Urinary bladder (tissue), 3 donors: ENCODE measurements at regions not wholly inside any gene's neighbourhood (a gene's known extent, or its start where the extent isn't known, plus 50 kb on each side); places are given as distances from the start of the nearest gene placed in this dataset.

Experiments
- DNase-seq: peaks from one replicate; pipeline ENCODE4 v3.0.0-alpha.2; 2015; ENCODE audit errors: extremely low spot score
- H3K27ac ChIP-seq: one replicate; pipeline ENCODE4 v1.5.1; 2013; ENCODE audit warnings: low read depth, mild to moderate bottlenecking, moderate library complexity
- H3K36me3 ChIP-seq: one replicate; pipeline ENCODE4 v1.6.1; 2013; ENCODE audit warnings: mild to moderate bottlenecking, moderate library complexity; ENCODE audit not compliant: insufficient read depth
- H3K4me1 ChIP-seq: one replicate; pipeline ENCODE4 v1.6.1; 2013; ENCODE audit warnings: mild to moderate bottlenecking, moderate library complexity; ENCODE audit not compliant: insufficient read depth
- H3K4me3 ChIP-seq: one replicate; pipeline ENCODE4 v1.5.1; 2013; ENCODE audit warnings: low read depth, low read length
- WGBS: extraction: QIAGEN DNeasy Blood & Tissue Kit; methylation state at CpG from one replicate; pipeline ENCODE4 v1.1.7; 2013; 5-methylcytosine and 5-hydroxymethylcytosine counted together
- donor health status: healthy with polysubstance abuse.
- donor health status: healthy.

DNA sequence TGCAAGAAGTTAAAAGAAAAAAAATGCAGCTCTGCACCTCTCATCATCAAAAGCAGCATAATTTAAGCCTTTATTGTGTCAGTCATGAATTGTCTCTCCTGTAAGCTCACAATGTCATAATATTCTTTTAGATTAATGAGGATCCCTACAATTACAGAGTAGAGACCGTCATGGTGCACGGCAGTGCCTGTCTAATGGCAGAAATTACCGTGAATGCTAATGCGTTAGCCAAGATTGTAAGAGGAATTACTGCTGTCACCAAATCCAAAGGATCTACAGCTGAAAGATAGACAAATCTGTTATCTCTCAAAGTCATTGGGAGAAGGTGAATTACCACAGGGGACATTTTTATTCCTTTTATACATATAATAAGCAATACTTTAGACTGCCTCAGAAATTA, 631.6 kb upstream of the NRSN1 start:
- no peaks in the 10 kb centered on the region for H3K4me1 ChIP-seq
- no peak for DNase-seq
- H3K4me3 ChIP-seq = no peak overlapping the region
- 89% methylated on average over 4 of the region's 4 CpGs for WGBS
- H3K27ac ChIP-seq = no peak overlapping the region
- no peaks in the 10 kb centered on the region for H3K36me3 ChIP-seq

DNA sequence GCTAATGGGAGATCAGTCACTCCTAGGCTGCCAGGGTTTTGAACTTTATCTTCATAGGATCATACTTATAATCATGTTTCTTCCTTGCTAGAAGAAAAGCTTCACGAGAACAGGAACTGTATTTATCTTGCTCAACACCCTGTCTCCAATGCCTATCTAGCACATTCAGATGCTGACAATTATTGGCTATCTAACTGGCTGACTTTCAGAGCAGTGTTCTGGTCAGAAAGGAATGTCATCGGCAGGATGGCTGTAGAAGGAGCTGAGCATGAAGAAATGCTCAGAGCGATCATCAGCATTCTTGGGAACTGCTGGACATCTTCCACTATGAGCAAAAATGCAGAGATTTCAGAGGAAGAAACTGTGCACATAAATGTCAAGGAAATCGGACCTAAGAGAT, 628.0 kb upstream of the NRSN1 start:
- H3K4me1 ChIP-seq = no peaks in the 10 kb centered on the region
- H3K27ac ChIP-seq = no peak overlapping the region
- 19% methylated on average over 4 of the region's 4 CpGs for WGBS
- no peak overlapping the region for H3K4me3 ChIP-seq
- no peaks in the 10 kb centered on the region for H3K36me3 ChIP-seq
- DNase-seq = peak; percentile 48

DNA sequence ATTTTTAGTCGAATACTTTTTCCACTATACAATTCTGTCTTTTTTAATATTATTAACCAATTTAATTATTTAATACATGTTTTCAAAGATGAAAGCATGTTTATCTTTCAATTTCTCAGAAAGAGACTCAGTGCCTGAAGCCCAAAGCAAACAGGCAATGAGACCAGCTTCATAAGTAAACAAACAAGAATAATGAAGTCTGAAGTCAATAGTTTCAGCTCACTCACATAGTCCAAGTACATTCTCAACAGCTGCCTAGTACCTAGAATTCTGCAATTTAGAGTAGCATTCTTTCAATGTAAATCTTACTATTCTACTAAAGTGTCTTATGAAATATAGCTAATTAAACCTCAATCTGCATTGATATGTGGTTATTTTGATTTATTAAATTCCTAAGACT, 626.5 kb upstream of the NRSN1 start:
- no peak for DNase-seq
- H3K4me1 ChIP-seq = no peaks in the 10 kb centered on the region
- 82% methylated on average over 1 of the region's 1 CpG for WGBS
- H3K4me3 ChIP-seq = no peak overlapping the region
- no peak overlapping the region for H3K27ac ChIP-seq
- no peaks in the 10 kb centered on the region for H3K36me3 ChIP-seq

DNA sequence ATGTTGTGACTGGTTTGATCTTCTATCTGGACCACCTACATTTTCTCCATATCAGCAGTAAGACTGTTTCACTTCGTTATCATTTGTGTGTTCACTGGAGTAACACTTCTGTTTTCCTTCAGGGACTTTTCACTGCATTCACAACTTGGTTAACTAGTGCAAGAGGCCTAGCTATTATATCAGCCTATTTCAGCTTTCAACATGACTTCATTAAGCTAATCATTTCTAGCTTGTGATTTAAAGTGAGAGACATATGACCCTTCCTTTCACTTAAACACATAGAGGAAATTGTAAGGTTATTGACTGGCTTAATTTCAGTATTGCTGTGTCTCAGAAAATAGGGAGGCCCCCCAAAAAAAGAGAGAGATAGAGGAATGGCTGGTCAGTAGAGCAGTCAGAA, 622.8 kb upstream of the NRSN1 start:
- WGBS = 68% methylated on average over 1 of the region's 1 CpG
- no peak for DNase-seq
- H3K27ac ChIP-seq = no peak overlapping the region
- no peaks in the 10 kb centered on the region for H3K4me1 ChIP-seq
- H3K4me3 ChIP-seq = no peak overlapping the region
- H3K36me3 ChIP-seq = no peaks in the 10 kb centered on the region

DNA sequence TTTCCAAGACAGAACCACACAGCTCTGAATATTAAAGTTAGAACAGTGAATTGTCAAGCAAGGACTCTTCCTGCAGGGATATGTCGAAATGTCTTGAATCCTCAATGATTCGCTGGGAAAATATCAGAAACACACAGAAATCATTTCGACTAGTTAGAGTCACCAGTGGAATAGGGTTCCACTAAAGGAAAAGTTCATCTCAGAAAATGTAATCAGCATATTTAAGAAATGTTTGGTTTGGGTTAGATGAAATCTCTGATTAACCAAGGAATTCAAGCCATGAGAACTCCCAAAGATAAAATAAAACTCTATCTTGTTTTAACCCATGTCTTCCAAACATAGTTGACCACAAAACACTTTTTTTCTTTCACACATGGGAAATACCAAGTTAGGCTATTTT, 621.0 kb upstream of the NRSN1 start:
- DNase-seq = no peak
- Histone ChIP-seq H3K4me1 (no peaks in the 10 kb centered on the region), H3K4me3 (no peak overlapping the region), H3K36me3 (no peaks in the 10 kb centered on the region), H3K27ac (no peak overlapping the region)
- 88% methylated on average over 3 of the region's 3 CpGs for WGBS

DNA sequence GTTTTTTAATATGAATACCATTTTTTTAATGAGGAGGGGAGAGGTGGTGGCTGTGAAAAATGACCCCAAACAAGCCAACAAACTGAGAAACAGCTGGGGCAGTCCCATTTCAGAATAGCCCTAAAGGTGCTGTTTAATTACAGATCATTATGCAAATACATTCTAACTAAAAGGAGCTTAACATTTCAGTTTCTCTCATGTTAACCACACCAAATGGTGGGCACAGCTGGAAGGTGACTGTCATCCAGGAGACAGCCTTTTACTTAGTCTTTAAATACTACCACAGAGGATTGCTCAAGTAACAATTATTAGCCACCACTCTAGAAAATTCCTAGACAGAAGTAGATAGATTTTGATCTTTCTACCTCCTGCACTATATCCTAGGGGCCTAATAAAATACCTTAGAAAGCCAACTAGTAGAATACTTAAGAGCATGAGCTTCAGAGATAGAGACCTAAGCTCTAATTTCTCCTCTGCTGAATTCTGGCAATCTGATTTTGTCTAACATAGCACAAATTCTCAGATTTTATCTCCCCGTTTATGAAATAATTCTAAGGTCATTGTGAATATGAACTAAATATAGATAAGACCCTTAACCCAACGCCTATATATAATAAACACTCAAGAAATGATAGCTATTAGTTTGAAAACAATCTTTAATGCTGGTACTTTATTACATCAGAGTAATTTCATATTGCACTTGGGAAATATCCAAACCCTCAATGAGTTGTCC, 615.1 kb upstream of the NRSN1 start:
- DNase-seq = no peak
- H3K4me1 ChIP-seq = no peaks in the 10 kb centered on the region
- H3K4me3 ChIP-seq = no peak overlapping the region
- 55% methylated on average over 2 of the region's 2 CpGs for WGBS
- no peak overlapping the region for H3K27ac ChIP-seq
- no peaks in the 10 kb centered on the region for H3K36me3 ChIP-seq

DNA sequence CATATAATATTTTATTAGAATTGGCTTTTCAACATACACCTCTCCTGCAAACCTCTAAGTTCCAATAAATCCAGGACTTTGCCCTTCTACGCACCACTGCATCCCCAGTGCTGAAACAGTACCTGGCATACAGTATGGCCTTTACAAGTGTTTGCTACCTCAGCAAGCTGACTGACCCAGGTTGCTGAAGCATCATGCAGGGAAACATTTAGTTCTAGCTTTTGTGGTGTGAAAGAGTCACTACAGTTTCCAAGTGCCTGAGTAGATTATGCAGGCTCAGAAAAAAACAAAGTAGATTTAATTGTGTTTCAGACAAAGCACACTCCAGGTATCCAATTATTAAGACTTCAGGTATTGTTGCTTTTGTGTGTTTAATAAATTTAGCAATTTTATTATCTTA, 614.2 kb upstream of the NRSN1 start:
- no peak for DNase-seq
- no peaks in the 10 kb centered on the region for H3K4me1 ChIP-seq
- no peaks in the 10 kb centered on the region for H3K36me3 ChIP-seq
- H3K27ac ChIP-seq = no peak overlapping the region
- 95% methylated on average over 1 of the region's 1 CpG for WGBS
- no peak overlapping the region for H3K4me3 ChIP-seq

DNA sequence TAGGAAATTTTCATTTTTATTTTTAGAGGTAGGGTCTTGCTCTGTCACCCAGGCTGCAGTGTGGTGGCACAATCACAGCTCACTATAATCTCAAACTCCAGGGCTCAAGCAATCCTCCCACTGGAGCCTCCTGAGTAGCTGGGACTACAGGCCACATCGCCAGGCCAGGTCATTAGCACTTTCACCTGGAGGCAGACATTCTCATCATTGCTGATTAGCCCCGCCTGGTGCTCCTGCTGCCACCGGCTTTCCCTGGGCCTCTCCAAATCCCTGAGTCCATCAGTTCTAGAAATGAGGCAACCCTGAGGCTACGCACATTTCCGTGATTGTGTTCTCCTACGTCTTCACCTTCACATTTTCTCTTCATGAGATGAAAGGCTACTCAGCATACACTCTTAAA, 607.7 kb upstream of the NRSN1 start:
- no peak for DNase-seq
- H3K27ac ChIP-seq = no peak overlapping the region
- no peaks in the 10 kb centered on the region for H3K36me3 ChIP-seq
- H3K4me1 ChIP-seq = no peaks in the 10 kb centered on the region
- H3K4me3 ChIP-seq = no peak overlapping the region
- 83% methylated on average over 6 of the region's 6 CpGs for WGBS

DNA sequence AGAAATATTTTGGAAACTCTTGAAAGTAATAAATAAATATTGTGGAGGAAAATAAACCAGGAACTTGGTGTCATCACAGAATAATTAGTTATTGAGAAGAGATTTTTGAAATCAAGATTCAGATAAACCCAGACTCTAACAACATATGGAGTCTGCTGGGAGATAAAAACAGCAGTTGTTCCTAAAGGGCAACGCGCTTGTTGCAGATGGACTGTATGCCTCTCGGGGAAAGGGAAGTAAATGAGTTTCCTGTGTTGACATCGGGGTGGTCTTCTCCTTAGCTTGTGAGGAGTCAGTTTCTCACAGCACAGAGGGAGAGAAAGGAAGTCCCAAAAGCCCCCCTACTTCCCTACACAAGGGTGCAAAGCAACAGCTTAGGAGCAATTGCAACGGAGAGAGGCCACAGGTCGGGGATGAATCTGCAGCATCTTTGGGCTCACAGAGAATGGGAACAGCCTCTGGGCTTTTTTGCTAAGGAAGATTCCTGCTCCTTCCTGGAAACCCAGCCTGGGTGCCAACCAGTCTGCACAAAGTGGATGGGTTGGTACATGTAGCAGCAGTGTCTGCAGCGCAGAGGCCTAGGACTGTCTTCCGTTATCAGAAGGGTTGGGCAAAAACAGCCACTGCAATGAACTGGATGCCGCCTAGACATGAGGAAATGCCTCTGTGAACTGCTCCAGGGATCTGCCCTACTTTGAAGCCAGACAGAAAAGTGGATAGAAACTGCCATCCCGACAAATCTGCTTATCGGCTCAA, 603.0 kb upstream of the NRSN1 start:
- no peak for DNase-seq
- H3K4me3 ChIP-seq = no peak overlapping the region
- no peak overlapping the region for H3K27ac ChIP-seq
- no peaks in the 10 kb centered on the region for H3K36me3 ChIP-seq
- WGBS = 73% methylated on average over 11 of the region's 11 CpGs
- no peaks in the 10 kb centered on the region for H3K4me1 ChIP-seq

DNA sequence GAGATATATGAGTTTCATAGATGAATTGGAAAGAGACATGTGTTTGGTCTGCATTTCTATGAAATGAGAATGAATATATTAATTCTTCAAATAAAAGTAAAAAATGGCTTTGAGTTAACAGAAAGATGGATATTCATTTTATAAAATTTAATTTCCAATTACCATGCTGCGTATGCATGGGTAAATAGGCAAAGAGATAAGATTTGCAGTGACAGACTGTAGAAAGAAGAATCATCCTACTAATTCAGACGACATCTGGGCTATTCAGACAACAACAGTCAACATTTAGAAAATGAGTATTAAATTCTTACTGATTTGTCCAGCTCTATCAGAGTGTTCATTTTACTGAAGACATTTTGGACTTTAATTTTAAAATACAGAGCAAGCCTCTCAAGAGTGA, 602.2 kb upstream of the NRSN1 start:
- H3K36me3 ChIP-seq = no peaks in the 10 kb centered on the region
- H3K27ac ChIP-seq = no peak overlapping the region
- H3K4me3 ChIP-seq = no peak overlapping the region
- DNase-seq = no peak
- no peaks in the 10 kb centered on the region for H3K4me1 ChIP-seq
- 92% methylated on average over 2 of the region's 2 CpGs for WGBS

DNA sequence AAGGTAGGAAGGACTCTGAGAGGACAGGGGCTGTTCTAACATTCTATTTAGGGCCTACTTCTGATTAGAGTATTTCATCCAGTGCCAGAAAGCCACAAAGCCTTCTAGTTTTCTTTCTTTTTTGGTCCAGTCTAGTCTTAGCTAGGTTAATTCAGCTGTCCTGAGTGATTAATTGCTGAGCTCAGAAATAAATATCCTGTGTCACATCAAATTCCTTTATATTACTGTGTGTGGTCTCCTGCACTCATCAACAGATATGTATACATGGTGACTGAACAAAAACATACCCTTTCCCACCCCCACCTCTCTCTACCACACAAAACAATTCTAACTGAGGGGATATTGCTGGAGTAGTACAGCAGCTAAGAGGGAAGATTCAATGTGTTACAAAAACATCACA, 601.5 kb upstream of the NRSN1 start:
- Histone ChIP-seq H3K4me3 (no peak overlapping the region), H3K27ac (no peak overlapping the region), H3K36me3 (no peaks in the 10 kb centered on the region), H3K4me1 (no peaks in the 10 kb centered on the region)
- no peak for DNase-seq

DNA sequence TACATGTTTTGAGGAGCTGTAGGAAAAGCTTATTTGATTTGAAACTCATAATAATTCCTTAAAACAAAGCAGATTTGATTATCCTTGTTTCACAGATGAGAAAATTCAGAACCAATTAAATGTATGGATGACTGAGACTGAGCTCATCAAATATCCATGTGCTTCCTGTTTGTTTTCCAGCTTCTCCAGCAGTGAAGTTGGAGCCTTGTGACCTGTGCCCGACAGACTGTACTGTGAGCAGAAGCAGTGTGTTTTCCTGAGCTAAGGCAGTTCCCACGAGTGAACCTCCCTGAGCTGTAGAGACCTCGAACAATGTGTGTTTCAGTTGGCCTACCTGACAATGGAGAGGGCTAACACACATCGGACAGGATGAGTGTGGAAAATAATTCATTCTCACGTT, 599.5 kb upstream of the NRSN1 start:
- WGBS = 80% methylated on average over 5 of the region's 5 CpGs

DNA sequence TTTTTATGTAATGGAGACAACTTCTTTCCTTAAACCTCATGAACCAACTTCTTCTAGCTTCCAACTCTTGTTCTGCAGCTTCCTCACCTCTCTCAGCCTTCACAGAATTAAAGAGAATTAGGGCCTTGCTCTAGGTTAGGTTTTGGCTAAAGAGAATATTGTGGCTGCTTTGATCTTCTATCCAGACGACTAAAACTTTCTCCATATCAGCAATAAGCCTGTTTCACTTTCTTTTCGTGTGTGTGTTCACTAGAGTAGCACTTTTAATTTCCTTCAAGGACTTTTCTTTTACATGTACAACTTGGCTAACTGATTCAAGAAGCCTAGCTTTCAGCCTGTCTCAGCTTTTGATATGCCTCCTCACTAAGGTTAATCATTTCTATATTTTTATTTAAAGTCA, 596.1 kb upstream of the NRSN1 start:
- H3K4me3 ChIP-seq = no peak overlapping the region
- H3K4me1 ChIP-seq = no peaks in the 10 kb centered on the region
- 66% methylated on average over 2 of the region's 2 CpGs for WGBS
- no peak overlapping the region for H3K27ac ChIP-seq
- no peaks in the 10 kb centered on the region for H3K36me3 ChIP-seq
- DNase-seq = no peak

More for the DNA sequence above, 599.5 kb upstream of the NRSN1 start:
- H3K36me3 ChIP-seq = no peaks in the 10 kb centered on the region
- H3K27ac ChIP-seq = no peak overlapping the region
- no peak overlapping the region for H3K4me3 ChIP-seq
- no peaks in the 10 kb centered on the region for H3K4me1 ChIP-seq
- no peak for DNase-seq

DNA sequence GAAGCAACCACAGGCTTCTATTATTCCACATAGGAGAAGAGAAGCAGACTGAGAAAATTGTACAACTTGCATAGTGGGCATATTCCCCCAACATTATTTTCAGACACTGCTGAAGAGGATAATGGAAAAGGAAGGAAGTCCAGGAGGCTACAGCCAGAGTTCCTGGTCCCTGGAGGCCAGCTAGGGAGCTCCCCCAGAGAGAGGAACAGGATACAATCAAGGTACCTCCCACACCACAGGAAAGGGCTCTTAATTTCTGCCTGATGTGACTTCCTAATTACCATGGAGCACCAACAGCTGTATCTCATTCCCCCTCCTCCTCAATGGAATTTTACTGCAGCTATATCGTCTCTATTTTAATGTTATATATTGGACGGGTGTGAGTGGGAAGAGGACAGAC, 594.3 kb upstream of the NRSN1 start:
- no peaks in the 10 kb centered on the region for H3K36me3 ChIP-seq
- 64% methylated on average over 2 of the region's 2 CpGs for WGBS
- no peak overlapping the region for H3K27ac ChIP-seq
- no peaks in the 10 kb centered on the region for H3K4me1 ChIP-seq
- no peak for DNase-seq
- no peak overlapping the region for H3K4me3 ChIP-seq
